Mononuclear cell (primary cell): ENCODE measurements at regions not wholly inside any gene's neighbourhood (a gene's known extent, or its start where the extent isn't known, plus 50 kb on each side); places are given as distances from the start of the nearest gene placed in this dataset.

Experiments used
- H3K27me3 ChIP-seq: 2 replicates; pipeline ENCODE4 v1.6.0; 2011; ENCODE audit warnings: low read length, control low read depth; ENCODE audit not compliant: insufficient read depth
- H3K4me1 ChIP-seq: 2 replicates; pipeline ENCODE4 v1.5.1; 2011; ENCODE audit warnings: mild to moderate bottlenecking, low read length, control low read depth; ENCODE audit not compliant: insufficient read depth
- H3K4me3 ChIP-seq: 2 replicates; pipeline ENCODE4 v1.5.1; 2011; ENCODE audit warnings: mild to moderate bottlenecking, low read length, moderate library complexity
- H3K9me3 ChIP-seq: 2 replicates; pipeline ENCODE4 v1.5.1; 2011; ENCODE audit warnings: low read depth, mild to moderate bottlenecking, control low read depth, low read length

DNA sequence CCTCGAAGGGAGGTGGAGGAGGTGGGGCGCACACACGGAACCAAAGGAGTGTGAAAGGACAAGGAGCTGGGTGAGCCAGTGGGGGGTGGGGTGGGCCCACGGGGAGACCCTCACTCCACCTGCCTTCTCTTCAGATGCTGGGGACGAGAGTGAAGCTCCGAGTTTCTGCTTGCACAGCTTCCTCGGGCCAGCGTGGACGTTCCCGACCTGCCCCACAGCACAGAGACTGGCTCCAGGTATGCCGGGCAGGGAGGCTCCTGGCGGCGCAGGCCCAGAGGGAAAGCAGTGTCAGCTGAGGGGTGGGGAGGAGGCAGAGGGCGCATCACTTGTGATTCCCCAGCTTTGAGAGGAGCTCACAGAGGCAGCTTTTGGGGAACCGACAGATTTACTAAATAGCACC, 98.5 kb upstream of the RPS6KA2 start:
- H3K4me3 ChIP-seq = no peak overlapping the region
- no peaks in the 10 kb centered on the region for H3K9me3 ChIP-seq
- no peaks in the 10 kb centered on the region for H3K27me3 ChIP-seq
- peaks cover 10% of the 10 kb centered on the region for H3K4me1 ChIP-seq

DNA sequence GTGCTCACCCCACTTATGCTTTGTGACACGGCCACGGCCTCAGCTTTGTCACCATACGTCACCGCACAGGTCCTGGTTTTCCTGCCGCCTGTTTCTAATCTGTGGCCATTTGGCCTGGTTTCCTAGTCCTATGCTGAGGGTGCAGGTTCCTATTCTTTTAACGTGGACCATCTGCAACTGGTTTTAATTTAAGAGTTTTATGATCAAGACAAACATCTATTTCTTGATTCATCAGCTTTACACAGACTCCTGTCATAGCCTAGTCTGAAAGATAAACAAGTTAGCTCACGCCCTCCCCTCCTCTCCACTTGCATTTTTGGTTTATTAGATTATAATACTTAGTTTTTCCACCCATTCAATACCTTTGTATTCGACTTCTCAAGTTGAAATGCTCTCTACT, 97.5 kb upstream of the RPS6KA2 start:
- Histone ChIP-seq H3K4me1 (peaks cover 10% of the 10 kb centered on the region), H3K27me3 (no peaks in the 10 kb centered on the region), H3K9me3 (no peaks in the 10 kb centered on the region), H3K4me3 (no peak overlapping the region)

DNA sequence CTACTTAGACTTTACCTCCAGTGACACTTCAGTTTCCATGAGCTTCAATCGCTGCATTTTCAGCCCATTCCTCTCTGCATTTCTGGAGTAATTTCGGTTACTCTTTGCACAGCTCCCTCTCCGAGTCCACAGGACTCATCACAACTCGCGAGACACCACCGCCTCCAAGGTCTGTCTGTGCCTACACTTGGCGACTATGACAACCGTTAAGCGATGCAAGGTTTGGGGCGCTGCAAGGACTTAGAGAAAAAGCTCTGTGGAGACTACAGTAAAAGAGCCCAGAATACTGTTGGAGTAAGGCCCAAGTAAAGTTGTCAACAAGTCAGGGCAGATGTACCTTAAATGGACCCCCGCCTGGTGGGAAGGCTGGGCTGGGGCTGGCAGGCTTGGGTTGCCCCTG, 95.7 kb upstream of the RPS6KA2 start:
- Histone ChIP-seq H3K4me3 (no peak overlapping the region), H3K4me1 (no peaks in the 10 kb centered on the region), H3K27me3 (no peaks in the 10 kb centered on the region), H3K9me3 (no peaks in the 10 kb centered on the region)

GRCh38 chr6:166721576-166721975, 94.5 kb upstream of the RPS6KA2 start:
- no peaks in the 10 kb centered on the region for H3K4me1 ChIP-seq
- no peaks in the 10 kb centered on the region for H3K27me3 ChIP-seq
- H3K9me3 ChIP-seq = no peaks in the 10 kb centered on the region
- no peak overlapping the region for H3K4me3 ChIP-seq

DNA sequence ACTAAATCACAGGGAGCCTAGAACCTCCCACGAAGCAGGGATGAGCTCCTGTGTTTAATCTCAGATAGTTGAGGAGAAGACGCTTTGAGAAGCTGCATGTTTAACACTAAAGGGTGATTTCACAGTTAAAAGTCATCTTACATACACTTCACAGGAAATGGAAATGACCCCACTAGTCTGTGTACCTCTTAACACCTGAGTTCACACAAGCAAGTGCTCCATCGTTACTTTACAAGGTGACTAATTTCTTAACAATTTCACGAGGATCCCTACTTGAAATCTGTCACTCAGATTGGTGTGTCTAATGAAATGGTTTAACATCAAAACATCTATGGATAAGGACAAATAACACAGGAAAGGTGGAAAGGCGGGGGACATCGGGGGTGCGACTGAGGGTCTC, 93.8 kb upstream of the RPS6KA2 start:
- H3K9me3 ChIP-seq = no peaks in the 10 kb centered on the region
- no peaks in the 10 kb centered on the region for H3K27me3 ChIP-seq
- no peaks in the 10 kb centered on the region for H3K4me1 ChIP-seq
- no peak overlapping the region for H3K4me3 ChIP-seq

- Histone ChIP-seq H3K4me3 (no peak overlapping the region), H3K9me3 (no peaks in the 10 kb centered on the region), H3K27me3 (no peaks in the 10 kb centered on the region), H3K4me1 (no peaks in the 10 kb centered on the region)
Measured at GRCh38 chr6:166719019-166719418, 92.0 kb upstream of the RPS6KA2 start.

DNA sequence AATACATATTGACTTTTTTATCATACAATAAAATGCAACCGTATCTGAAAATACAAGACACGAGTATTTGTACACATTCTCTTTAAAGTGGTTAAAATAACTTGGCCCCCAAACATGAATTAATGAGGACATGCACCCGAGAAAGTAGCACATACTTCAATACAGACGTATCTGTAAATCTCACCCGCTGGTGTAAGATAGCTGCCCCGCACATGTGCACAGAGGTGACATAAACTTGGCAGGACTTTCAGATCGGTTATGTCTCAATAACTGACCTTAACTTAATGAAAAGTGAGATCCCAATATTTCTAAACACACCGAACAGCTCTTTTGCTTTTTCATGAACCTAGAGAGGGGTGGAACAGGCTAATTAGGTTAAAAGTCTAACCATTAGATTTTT, 91.5 kb upstream of the RPS6KA2 start:
- Histone ChIP-seq H3K9me3 (no peaks in the 10 kb centered on the region), H3K4me3 (no peak overlapping the region), H3K27me3 (no peaks in the 10 kb centered on the region), H3K4me1 (no peaks in the 10 kb centered on the region)

- H3K4me3 ChIP-seq = no peak overlapping the region
- H3K4me1 ChIP-seq = no peaks in the 10 kb centered on the region
- no peaks in the 10 kb centered on the region for H3K27me3 ChIP-seq
- H3K9me3 ChIP-seq = no peaks in the 10 kb centered on the region
Measured at GRCh38 chr6:166716910-166717617, 90.0 kb upstream of the RPS6KA2 start.

- Histone ChIP-seq H3K9me3 (no peaks in the 10 kb centered on the region), H3K27me3 (no peaks in the 10 kb centered on the region), H3K4me1 (no peaks in the 10 kb centered on the region), H3K4me3 (no peak overlapping the region)
Measured at GRCh38 chr6:166715992-166716391, 88.9 kb upstream of the RPS6KA2 start.

GRCh38 chr6:166715065-166715464, 88.0 kb upstream of the RPS6KA2 start:
- Histone ChIP-seq H3K9me3 (no peaks in the 10 kb centered on the region), H3K4me1 (no peaks in the 10 kb centered on the region), H3K4me3 (no peak overlapping the region), H3K27me3 (no peaks in the 10 kb centered on the region)

GRCh38 chr6:166714581-166714980, 87.5 kb upstream of the RPS6KA2 start:
- Histone ChIP-seq H3K4me3 (no peak overlapping the region), H3K4me1 (no peaks in the 10 kb centered on the region), H3K27me3 (no peaks in the 10 kb centered on the region), H3K9me3 (no peaks in the 10 kb centered on the region)

- H3K4me1 ChIP-seq = no peaks in the 10 kb centered on the region
Measured at GRCh38 chr6:166714187-166714510, 87.1 kb upstream of the RPS6KA2 start.

GRCh38 chr6:166713434-166714186, 86.6 kb upstream of the RPS6KA2 start:
- no peaks in the 10 kb centered on the region for H3K9me3 ChIP-seq
- no peak overlapping the region for H3K4me3 ChIP-seq
- no peaks in the 10 kb centered on the region for H3K4me1 ChIP-seq
- no peaks in the 10 kb centered on the region for H3K27me3 ChIP-seq

More at GRCh38 chr6:166714187-166714510, 87.1 kb upstream of the RPS6KA2 start:
- Histone ChIP-seq H3K9me3 (no peaks in the 10 kb centered on the region), H3K4me3 (no peak overlapping the region), H3K27me3 (no peaks in the 10 kb centered on the region)

DNA sequence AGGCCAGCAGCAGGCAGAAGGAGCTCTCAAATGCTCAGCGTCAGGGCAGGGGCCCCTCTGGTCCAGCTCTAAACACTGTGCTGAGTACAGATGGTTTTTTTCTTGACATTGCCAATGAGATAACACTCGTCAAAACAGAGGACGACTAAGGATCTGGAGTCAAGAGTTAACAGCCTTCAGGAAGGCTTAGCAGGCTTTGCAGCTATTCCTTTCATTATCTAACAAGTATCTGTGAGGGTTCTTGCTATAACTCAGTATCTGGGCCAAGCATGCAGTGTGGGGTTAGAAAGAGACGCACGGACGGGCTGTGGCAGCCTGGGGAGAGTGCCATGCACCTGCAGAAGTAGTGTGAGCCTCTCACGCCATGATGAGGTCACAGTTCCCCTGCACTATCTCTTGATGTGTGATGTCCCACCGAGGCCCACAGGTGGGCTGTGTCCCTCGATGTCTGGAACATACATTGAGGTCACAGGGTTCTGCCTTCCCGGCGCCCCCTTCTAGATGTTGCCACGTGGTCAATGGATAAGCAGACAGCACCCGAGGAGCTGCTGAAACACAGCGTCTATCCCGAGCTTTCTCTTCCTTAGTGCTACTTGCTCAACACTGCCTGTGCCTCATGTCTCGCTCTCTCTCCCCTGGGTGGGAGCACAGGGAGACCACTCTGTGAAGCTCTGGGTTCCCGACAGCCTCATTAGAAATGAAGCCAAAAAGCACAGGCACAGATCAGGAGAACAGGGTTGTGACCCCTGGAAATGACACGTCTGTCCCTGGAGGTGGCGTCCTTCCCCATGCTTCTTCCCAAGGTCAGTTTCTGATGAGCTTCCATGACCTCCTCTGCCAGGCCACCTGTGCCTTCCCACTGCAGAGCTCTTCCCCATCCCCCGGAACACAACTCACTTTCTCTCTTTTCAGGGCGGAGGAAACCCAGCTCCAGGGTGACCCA, 85.5 kb upstream of the RPS6KA2 start:
- Histone ChIP-seq H3K9me3 (no peaks in the 10 kb centered on the region), H3K4me1 (no peaks in the 10 kb centered on the region), H3K27me3 (no peaks in the 10 kb centered on the region), H3K4me3 (no peak overlapping the region)

GRCh38 chr6:166710084-166710483, 83.0 kb upstream of the RPS6KA2 start:
- Histone ChIP-seq H3K4me1 (no peaks in the 10 kb centered on the region), H3K9me3 (no peaks in the 10 kb centered on the region), H3K4me3 (no peak overlapping the region), H3K27me3 (no peaks in the 10 kb centered on the region)
